ENCODE measurements at regions not wholly inside any gene's neighbourhood (a gene's known extent, or its start where the extent isn't known, plus 50 kb on each side); places are given as distances from the start of the nearest gene placed in this dataset.

- Histone ChIP-seq H3K4me1 (ENCODE audit: control insufficient read depth, insufficient read depth, low read length) (no peaks in the 10 kb centered on the region), H3K27me3 (ENCODE audit: control insufficient read depth, insufficient read depth, low read length) (no peaks in the 10 kb centered on the region), H3K27ac (ENCODE audit: low read length) (no peak overlapping the region), H3K36me3 (ENCODE audit: control insufficient read depth, insufficient read depth, low read length) (no peaks in the 10 kb centered on the region), H3K4me3 (ENCODE audit: low read depth in 2 of 2, low read length in 2 of 2) (no peak overlapping the region), H3K9me3 (ENCODE audit: control insufficient read depth, insufficient read depth, low read depth, low read length) (no peaks in the 10 kb centered on the region)
- ATAC-seq (no peak), DNase-seq (ENCODE audit: low read depth, low spot score) (no peak)
- ChIA-PET CTCF (no interaction called here), POLR2A (no interaction called here)
- TF ChIP-seq REST (IDR thresholded peaks at IDR 0.05; ENCODE audit: insufficient read depth in 1 of 2, low read depth in 2 of 2, low read length in 1 of 2): no peak
- TF ChIP-seq POLR2AphosphoS5 (IDR thresholded peaks at IDR 0.05; ENCODE audit: low read depth, low read length): no peak
- TF ChIP-seq SIN3A (IDR thresholded peaks at IDR 0.05; ENCODE audit: borderline replicate concordance, insufficient read depth, low read depth, low read length): no peak
- no peak for TF ChIP-seq CTCF (IDR thresholded peaks at IDR 0.05)
- no peak for TF ChIP-seq TCF7L2 (IDR thresholded peaks at IDR 0.05; ENCODE audit: low read depth, low read length)
- in situ Hi-C loops (cut with HindIII; ENCODE audit: low pct_unique_long_range_greater_than_20kb, low sequenced_read_pairs) (no loop called here), intact Hi-C loops (cut with micrococcal nuclease; ENCODE audit: unreplicated experiment) (no loop called here)
- no TSS peak for BruUV-seq (replicated peaks)
Measured at GRCh38 chr2:139518321-139518720, 738.1 kb upstream of the NXPH2 start.

- no peaks in the 10 kb centered on the region for H3K9me3 ChIP-seq (ENCODE audit: control insufficient read depth, insufficient read depth, low read depth, low read length)
- no peak for TF ChIP-seq SIN3A (IDR thresholded peaks at IDR 0.05; ENCODE audit: borderline replicate concordance, insufficient read depth, low read depth, low read length)
- TF ChIP-seq CTCF (IDR thresholded peaks at IDR 0.05): no peak
- no peak for TF ChIP-seq POLR2AphosphoS5 (IDR thresholded peaks at IDR 0.05; ENCODE audit: low read depth, low read length)
- TF ChIP-seq REST (IDR thresholded peaks at IDR 0.05; ENCODE audit: insufficient read depth in 1 of 2, low read depth in 2 of 2, low read length in 1 of 2): no peak
- TF ChIP-seq TCF7L2 (IDR thresholded peaks at IDR 0.05; ENCODE audit: low read depth, low read length): no peak
- ChIA-PET POLR2A (no interaction called here), CTCF (no interaction called here)
- no peak for DNase-seq (ENCODE audit: low read depth, low spot score)
- no TSS peak for BruUV-seq (replicated peaks)
- no peak for ATAC-seq
- no peak overlapping the region for H3K27ac ChIP-seq (ENCODE audit: low read length)
- in situ Hi-C loops (cut with HindIII; ENCODE audit: low pct_unique_long_range_greater_than_20kb, low sequenced_read_pairs): no loop called here
- H3K27me3 ChIP-seq (ENCODE audit: control insufficient read depth, insufficient read depth, low read length): no peaks in the 10 kb centered on the region
- H3K4me1 ChIP-seq (ENCODE audit: control insufficient read depth, insufficient read depth, low read length): no peaks in the 10 kb centered on the region
- intact Hi-C loops (cut with micrococcal nuclease; ENCODE audit: unreplicated experiment): no loop called here
- no peaks in the 10 kb centered on the region for H3K36me3 ChIP-seq (ENCODE audit: control insufficient read depth, insufficient read depth, low read length)
- no peak overlapping the region for H3K4me3 ChIP-seq (ENCODE audit: low read depth in 2 of 2, low read length in 2 of 2)
Measured at GRCh38 chr2:139514951-139515350, 734.8 kb upstream of the NXPH2 start.
